GM12864 (cell line): ENCODE measurements at regions not wholly inside any gene's neighbourhood (a gene's known extent, or its start where the extent isn't known, plus 50 kb on each side); places are given as distances from the start of the nearest gene placed in this dataset.
"Not testable (repeated sequence)": the region's sequence is repeated elsewhere in the genome, so short reads cannot be mapped to it uniquely, and the experiment has no call there.

ENCODE experiments used
- DNase-seq: peaks from one replicate; pipeline ENCODE4 v3.0.0-alpha.2; 2011; ENCODE audit warnings: low read depth
- H3K4me3 ChIP-seq: 2 replicates; pipeline ENCODE4 v1.5.1; 2011; ENCODE audit warnings: mild to moderate bottlenecking, low read depth, low read length, control low read depth
- TF ChIP-seq, protein P1 (sequence below): IDR thresholded peaks from 2 replicates; pipeline ENCODE4 v1.5.1; 2011; ENCODE audit warnings: low read depth, mild to moderate bottlenecking, moderate library complexity, low read length, control low read depth, inconsistent platforms; ENCODE audit errors: missing control alignments

DNA sequence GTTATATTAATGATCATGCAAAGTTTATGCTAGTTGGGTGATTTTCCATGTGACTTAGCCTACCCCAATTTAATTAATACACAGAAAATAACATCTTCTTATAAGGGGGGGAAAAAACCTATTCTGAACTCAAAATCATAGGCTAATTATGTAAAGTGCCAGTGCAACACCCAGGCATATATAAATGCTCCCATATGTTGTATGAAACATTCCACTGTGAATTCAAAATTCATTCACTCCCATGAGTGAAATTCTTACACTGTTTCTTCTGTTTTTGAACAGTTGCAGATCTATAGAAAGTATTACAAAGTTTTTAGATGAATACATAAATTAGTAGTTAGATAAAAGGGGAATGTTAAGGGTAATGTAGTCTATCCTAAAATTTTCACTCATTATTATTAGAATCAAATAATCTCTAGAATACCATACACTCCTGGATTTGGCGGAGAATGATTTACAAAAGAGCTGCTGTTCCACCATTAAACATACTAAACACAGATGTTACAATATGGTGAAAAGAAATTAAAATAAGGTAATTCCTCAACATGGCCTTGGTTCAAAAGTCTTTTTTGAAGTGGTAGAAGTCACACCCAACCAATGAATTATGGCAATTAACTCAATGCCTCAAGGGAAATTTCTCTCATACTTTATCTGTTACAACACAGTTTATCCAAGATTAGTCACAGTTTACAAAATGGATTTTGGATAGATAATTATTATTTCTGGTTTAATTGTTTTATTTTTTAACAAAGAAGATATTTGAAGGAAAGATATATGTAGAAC is 454.1 kb upstream of the FLRT2 start:
- no peak overlapping the region for H3K4me3 ChIP-seq
- DNase-seq: no peak
- TF ChIP-seq, protein P1, sequence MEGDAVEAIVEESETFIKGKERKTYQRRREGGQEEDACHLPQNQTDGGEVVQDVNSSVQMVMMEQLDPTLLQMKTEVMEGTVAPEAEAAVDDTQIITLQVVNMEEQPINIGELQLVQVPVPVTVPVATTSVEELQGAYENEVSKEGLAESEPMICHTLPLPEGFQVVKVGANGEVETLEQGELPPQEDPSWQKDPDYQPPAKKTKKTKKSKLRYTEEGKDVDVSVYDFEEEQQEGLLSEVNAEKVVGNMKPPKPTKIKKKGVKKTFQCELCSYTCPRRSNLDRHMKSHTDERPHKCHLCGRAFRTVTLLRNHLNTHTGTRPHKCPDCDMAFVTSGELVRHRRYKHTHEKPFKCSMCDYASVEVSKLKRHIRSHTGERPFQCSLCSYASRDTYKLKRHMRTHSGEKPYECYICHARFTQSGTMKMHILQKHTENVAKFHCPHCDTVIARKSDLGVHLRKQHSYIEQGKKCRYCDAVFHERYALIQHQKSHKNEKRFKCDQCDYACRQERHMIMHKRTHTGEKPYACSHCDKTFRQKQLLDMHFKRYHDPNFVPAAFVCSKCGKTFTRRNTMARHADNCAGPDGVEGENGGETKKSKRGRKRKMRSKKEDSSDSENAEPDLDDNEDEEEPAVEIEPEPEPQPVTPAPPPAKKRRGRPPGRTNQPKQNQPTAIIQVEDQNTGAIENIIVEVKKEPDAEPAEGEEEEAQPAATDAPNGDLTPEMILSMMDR: no peak

DNA sequence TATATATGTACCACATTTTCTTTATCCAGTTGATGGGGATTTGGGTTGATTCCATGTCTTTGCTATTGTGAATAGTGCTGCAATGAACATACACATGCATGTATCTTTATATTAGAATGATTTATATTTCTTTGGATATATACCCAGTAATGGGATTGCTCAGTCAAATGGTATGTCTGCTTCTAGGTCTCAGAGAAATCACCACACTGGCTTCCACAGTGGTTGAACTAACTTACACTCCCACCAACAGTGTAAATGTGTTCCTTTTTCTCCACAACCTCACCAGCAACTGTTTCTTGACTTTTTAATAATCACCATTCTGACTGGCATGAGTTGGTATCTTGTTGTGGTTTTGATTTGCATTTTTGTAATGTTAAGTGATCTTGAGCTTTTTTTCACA is 452.2 kb upstream of the FLRT2 start:
- not testable (repeated sequence) for DNase-seq

GRCh38 chr14:85079842-85080730 is 449.9 kb upstream of the FLRT2 start:
- DNase-seq: no peak
- H3K4me3 ChIP-seq: no peak overlapping the region
- TF ChIP-seq, protein P1: no peak

More for the DNA sequence above, 452.2 kb upstream of the FLRT2 start:
- not testable (repeated sequence) for H3K4me3 ChIP-seq

GRCh38 chr14:85084344-85084743 is 445.6 kb upstream of the FLRT2 start:
- no peak overlapping the region for H3K4me3 ChIP-seq
- DNase-seq: no peak
- TF ChIP-seq, protein P1: no peak

- no peak for DNase-seq
- no peak overlapping the region for H3K4me3 ChIP-seq
- TF ChIP-seq, protein P1: no peak
Measured at GRCh38 chr14:85085981-85086380, 444.0 kb upstream of the FLRT2 start.

DNA sequence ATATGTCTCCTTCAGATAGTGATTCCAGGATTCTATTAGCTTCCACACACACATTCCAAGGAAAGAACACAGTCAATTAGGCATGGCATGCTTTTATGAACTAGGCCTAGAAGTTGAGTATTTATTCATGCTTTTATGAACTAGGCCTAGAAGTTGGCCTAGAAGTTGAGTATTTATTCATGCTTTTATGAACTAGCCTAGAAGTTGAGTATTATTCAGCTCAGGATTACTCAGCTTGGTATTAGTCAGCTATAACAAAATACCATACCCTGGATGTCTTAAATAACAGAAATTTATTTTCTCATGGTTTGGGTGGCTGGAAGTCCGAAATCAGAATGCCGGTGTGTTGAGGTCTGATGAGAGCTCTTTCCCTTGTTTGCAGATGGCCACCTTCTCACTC is 442.7 kb upstream of the FLRT2 start:
- no peak for DNase-seq
- no peak overlapping the region for H3K4me3 ChIP-seq
- TF ChIP-seq, protein P1: no peak

DNA sequence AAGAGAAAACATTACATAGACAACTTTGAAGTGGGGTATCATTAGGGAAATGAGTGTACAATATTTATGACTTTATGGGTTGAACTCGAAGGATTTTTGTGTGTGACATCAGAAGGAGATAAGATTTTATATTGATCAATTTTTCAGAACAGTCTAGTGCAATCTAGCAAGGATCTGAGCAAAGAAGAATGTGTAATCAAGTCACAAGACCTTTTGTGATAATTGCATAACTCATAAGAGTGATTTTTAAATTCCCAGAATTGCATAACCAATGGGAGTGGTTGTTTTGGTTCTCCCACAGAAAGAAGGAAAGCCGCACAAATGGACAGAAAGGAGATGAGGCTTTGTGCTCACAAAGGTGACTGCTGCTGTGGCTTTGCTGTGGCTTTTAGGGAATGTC is 441.8 kb upstream of the FLRT2 start:
- H3K4me3 ChIP-seq: no peak overlapping the region
- no peak for DNase-seq
- TF ChIP-seq, protein P1: no peak
